ENCODE measurements at regions not wholly inside any gene's neighbourhood (a gene's known extent, or its start where the extent isn't known, plus 50 kb on each side); places are given as distances from the start of the nearest gene placed in this dataset.

DNA sequence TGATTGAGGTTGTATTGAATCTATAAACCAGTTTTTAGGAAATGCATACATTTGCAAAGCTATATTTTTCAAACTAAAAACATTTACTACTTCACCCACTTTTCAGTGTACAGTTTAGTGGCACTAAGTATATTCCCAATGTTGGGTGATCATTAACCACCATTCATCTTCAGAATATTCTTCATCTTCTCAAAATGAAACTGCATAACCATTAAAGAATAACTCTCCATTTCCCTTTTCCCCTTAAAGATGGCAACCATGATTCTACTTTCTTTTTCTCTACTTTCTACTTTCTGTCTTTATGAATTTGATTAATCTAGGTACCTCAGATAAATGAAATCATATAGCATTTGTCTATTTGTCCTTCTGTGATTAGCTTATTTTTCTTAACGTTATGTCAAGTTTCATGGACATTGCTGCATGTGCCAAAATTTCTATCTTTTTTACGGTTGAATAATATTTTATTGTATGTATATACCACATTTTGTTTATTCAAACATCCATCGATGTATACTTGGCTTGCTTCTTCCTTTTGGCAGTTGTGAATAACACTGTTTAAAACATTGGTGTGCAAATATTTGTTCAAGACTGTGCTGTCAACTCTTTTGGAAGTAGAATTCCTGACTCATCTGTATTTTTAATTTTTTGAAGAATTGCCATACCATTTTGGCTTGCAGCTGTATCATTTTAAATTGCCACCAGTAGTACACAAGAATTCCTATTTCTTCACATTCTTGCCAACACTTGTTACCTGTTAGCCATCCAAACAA lies 104.9 kb downstream of the RPRM start:
- no peaks in the 10 kb centered on the region for H3K9me3 ChIP-seq
- no peak overlapping the region for H3K4me3 ChIP-seq
- WGBS, 2 donors = 86 to 91% methylated on average over 3 of the region's 3 CpGs
- H3K27me3 ChIP-seq = no peaks in the 10 kb centered on the region
- TF ChIP-seq POLR2AphosphoS5 (IDR thresholded peaks at IDR 0.05) (no peak), POLR2A (IDR thresholded peaks at IDR 0.05) (no peak), EP300 (IDR thresholded peaks at IDR 0.05) (no peak)
- TF ChIP-seq, protein P1, sequence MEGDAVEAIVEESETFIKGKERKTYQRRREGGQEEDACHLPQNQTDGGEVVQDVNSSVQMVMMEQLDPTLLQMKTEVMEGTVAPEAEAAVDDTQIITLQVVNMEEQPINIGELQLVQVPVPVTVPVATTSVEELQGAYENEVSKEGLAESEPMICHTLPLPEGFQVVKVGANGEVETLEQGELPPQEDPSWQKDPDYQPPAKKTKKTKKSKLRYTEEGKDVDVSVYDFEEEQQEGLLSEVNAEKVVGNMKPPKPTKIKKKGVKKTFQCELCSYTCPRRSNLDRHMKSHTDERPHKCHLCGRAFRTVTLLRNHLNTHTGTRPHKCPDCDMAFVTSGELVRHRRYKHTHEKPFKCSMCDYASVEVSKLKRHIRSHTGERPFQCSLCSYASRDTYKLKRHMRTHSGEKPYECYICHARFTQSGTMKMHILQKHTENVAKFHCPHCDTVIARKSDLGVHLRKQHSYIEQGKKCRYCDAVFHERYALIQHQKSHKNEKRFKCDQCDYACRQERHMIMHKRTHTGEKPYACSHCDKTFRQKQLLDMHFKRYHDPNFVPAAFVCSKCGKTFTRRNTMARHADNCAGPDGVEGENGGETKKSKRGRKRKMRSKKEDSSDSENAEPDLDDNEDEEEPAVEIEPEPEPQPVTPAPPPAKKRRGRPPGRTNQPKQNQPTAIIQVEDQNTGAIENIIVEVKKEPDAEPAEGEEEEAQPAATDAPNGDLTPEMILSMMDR (IDR thresholded peaks at IDR 0.05) = no peak
- no peaks in the 10 kb centered on the region for H3K4me1 ChIP-seq
- ATAC-seq (ENCODE audit: low FRiP score in 2 of 2) = no peak
- no peak overlapping the region for H3K27ac ChIP-seq
- no peaks in the 10 kb centered on the region for H3K36me3 ChIP-seq
- no peak for DNase-seq

DNA sequence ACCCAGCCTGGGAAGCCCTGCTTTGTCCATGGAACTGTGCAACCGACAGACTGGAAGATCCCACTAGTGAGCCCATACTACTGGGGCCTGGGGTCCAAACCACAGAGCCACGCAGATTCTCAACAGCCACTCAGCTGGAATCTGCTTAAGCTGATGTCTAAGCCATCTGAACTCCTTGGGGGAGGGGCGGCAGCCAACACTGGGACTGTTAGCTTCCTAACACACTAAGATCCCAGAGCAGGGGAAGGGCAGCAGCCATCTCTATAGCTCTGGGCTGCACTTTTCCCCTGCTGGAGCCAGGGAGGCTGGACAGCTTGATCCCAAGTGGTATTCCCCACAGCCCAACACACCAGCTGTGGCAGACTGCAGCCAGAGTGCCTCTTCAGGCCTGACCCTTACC lies 118.3 kb downstream of the RPRM start:
- no peak for DNase-seq
- Histone ChIP-seq H3K36me3 (no peaks in the 10 kb centered on the region), H3K9me3 (no peaks in the 10 kb centered on the region), H3K4me3 (no peak overlapping the region), H3K27ac (no peak overlapping the region), H3K4me1 (no peaks in the 10 kb centered on the region), H3K27me3 (no peaks in the 10 kb centered on the region)
- TF ChIP-seq POLR2AphosphoS5 (IDR thresholded peaks at IDR 0.05) (no peak), POLR2A (IDR thresholded peaks at IDR 0.05) (no peak)
- TF ChIP-seq, protein P1 (IDR thresholded peaks at IDR 0.05) = no peak
- no peak for ATAC-seq (ENCODE audit: low FRiP score in 2 of 2)
- 93 to 100% methylated on average over 1 to 3 of the region's 3 CpGs for WGBS, 2 donors

DNA sequence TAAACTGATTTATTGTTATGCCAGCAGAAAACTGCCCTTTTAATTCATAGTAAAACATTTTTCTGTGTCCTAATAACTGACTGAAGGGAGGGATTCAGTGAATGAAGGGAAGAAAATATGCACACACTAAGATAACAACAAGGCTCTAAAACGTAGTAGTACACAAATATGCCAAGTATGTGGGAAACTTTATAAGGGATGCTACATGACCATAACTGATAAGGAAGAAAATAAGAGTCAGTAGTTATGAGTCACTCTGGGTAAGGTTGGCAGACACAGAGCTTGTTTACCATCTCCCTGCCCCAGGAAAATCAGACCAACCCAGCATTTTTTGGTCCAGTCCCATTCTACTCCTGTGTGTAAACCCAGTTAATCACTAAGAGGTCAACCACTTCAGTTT lies 124.2 kb downstream of the RPRM start:
- TF ChIP-seq, protein P1 (IDR thresholded peaks at IDR 0.05) = no peak
- TF ChIP-seq POLR2A (IDR thresholded peaks at IDR 0.05) (no peak), EP300 (IDR thresholded peaks at IDR 0.05) (no peak), POLR2AphosphoS5 (IDR thresholded peaks at IDR 0.05) (no peak)

DNA sequence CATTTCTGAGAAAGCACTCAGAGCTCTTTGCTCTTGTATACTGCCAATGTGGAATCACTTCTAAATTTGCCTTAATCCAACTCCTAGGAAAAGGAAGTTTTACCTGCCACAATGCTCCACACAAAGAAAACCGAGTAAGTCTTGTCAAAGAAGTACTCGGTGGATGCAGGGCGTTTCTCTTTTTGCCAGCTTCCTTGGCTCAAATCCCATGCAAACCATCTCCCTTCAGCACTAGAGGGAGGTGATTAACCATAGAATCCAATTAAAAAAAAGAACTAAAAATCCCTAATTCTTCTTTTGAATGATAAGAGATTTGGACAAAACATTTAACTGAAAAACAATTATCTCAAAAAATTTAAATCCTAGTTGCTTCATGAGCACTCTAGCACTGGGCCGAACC lies 129.0 kb downstream of the RPRM start:
- no peaks in the 10 kb centered on the region for H3K36me3 ChIP-seq
- 76 to 78% methylated on average over 4 of the region's 4 CpGs for WGBS, 2 donors
- H3K4me1 ChIP-seq = no peaks in the 10 kb centered on the region
- no peak overlapping the region for H3K27ac ChIP-seq
- no peak for ATAC-seq (ENCODE audit: low FRiP score in 2 of 2)
- DNase-seq = no peak
- no peak overlapping the region for H3K4me3 ChIP-seq
- H3K27me3 ChIP-seq = no peaks in the 10 kb centered on the region
- TF ChIP-seq, protein P1 (IDR thresholded peaks at IDR 0.05) = no peak
- TF ChIP-seq EP300 (IDR thresholded peaks at IDR 0.05) (no peak), POLR2AphosphoS5 (IDR thresholded peaks at IDR 0.05) (no peak)
- no peaks in the 10 kb centered on the region for H3K9me3 ChIP-seq

More for the DNA sequence above, 124.2 kb downstream of the RPRM start:
- DNase-seq (no peak), ATAC-seq (ENCODE audit: low FRiP score in 2 of 2) (no peak)
- no peaks in the 10 kb centered on the region for H3K4me1 ChIP-seq
- no peaks in the 10 kb centered on the region for H3K27me3 ChIP-seq
- H3K9me3 ChIP-seq = no peaks in the 10 kb centered on the region
- 14 to 38% methylated on average over 1 of the region's 1 CpG for WGBS, 2 donors
- no peak overlapping the region for H3K4me3 ChIP-seq
- H3K36me3 ChIP-seq = no peaks in the 10 kb centered on the region
- no peak overlapping the region for H3K27ac ChIP-seq
